GM21360 (cell line): ENCODE measurements at regions not wholly inside any gene's neighbourhood (a gene's known extent, or its start where the extent isn't known, plus 50 kb on each side); places are given as distances from the start of the nearest gene placed in this dataset.

Experiments used
- ATAC-seq: cut with Tn5 transposase; IDR thresholded peaks from one replicate; pipeline ENCODE4 v1.9.1; 2021; ENCODE audit warnings: mild to moderate bottlenecking, moderate library complexity; ENCODE audit not compliant: unreplicated experiment

GRCh38 chr13:106660746-106661625, 93.0 kb upstream of the ARGLU1 start:
- no peak for ATAC-seq

GRCh38 chr13:106657104-106657503, 89.2 kb upstream of the ARGLU1 start:
- ATAC-seq: no peak

GRCh38 chr13:106656186-106656585, 88.2 kb upstream of the ARGLU1 start:
- no peak for ATAC-seq

- ATAC-seq: no peak
These were observed 83.5 kb upstream of the ARGLU1 start for GRCh38 chr13:106651442-106651841.

- no peak for ATAC-seq
These were observed 82.8 kb upstream of the ARGLU1 start for GRCh38 chr13:106650690-106651205.

GRCh38 chr13:106649495-106649894, 81.6 kb upstream of the ARGLU1 start:
- no peak for ATAC-seq

- ATAC-seq: no peak
These were observed 72.6 kb upstream of the ARGLU1 start for GRCh38 chr13:106640515-106640914.

GRCh38 chr13:106637519-106637918, 69.6 kb upstream of the ARGLU1 start:
- ATAC-seq: no peak

- no peak for ATAC-seq
These were observed 68.6 kb upstream of the ARGLU1 start for GRCh38 chr13:106636492-106636891.

- no peak for ATAC-seq
These were observed 67.7 kb upstream of the ARGLU1 start for GRCh38 chr13:106635616-106636015.

GRCh38 chr13:106633321-106633720, 65.4 kb upstream of the ARGLU1 start:
- ATAC-seq: no peak

- no peak for ATAC-seq
These were observed 62.7 kb upstream of the ARGLU1 start for GRCh38 chr13:106630650-106631049.

- ATAC-seq: no peak
These were observed 62.2 kb upstream of the ARGLU1 start for GRCh38 chr13:106630162-106630561.

- no peak for ATAC-seq
These were observed 61.2 kb upstream of the ARGLU1 start for GRCh38 chr13:106628936-106629659.

- ATAC-seq: no peak
These were observed 58.5 kb upstream of the ARGLU1 start for GRCh38 chr13:106626473-106626872.

- ATAC-seq: no peak
These were observed 57.6 kb upstream of the ARGLU1 start for GRCh38 chr13:106625578-106625977.

- no peak for ATAC-seq
These were observed 56.0 kb upstream of the ARGLU1 start for GRCh38 chr13:106623799-106624460.

- no peak for ATAC-seq
These were observed 53.9 kb upstream of the ARGLU1 start for GRCh38 chr13:106621833-106622232.

GRCh38 chr13:106619688-106620555, 52.0 kb upstream of the ARGLU1 start:
- peak; percentile 97 for ATAC-seq
